ENCODE measurements at regions not wholly inside any gene's neighbourhood (a gene's known extent, or its start where the extent isn't known, plus 50 kb on each side); places are given as distances from the start of the nearest gene placed in this dataset.

DNA sequence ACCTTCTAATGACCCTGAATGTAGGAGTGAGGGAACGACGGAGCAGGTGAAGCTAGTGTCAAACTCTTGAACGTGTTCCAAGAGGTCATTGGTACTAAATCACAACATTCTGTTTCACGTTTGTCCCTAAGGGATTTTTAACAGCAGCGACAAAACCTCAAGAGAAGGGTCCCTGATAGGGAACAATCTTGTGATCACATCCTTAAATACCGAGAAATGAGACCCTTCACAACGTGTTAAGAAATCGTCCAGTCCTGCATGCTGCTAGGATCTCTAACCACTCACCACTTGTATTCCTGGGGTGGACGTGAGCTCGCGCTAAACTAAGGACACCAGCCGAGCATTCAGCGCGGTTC, 134.1 kb upstream of the KRAS start:
- no peak for DNase-seq
- TF ChIP-seq EP300 (IDR thresholded peaks at IDR 0.05) (no peak), POLR2A (IDR thresholded peaks at IDR 0.05) (peak; percentile 7)
- WGBS, 3 donors: 6 to 14% (median 8%) methylated on average over 14 of the region's 14 CpGs
- Histone ChIP-seq H3K4me3 (peak overlapping the region; percentile 83), H3K4me1 (ENCODE audit: insufficient read depth) (peaks cover 1% of the 10 kb centered on the region), H3K36me3 (no peaks in the 10 kb centered on the region), H3K27ac (peak overlapping the region; percentile 85 to 100), H3K27me3 (no peaks in the 10 kb centered on the region), H3K9me3 (no peaks in the 10 kb centered on the region)
- intact Hi-C loops (cut with DNase I): no loop called here

DNA sequence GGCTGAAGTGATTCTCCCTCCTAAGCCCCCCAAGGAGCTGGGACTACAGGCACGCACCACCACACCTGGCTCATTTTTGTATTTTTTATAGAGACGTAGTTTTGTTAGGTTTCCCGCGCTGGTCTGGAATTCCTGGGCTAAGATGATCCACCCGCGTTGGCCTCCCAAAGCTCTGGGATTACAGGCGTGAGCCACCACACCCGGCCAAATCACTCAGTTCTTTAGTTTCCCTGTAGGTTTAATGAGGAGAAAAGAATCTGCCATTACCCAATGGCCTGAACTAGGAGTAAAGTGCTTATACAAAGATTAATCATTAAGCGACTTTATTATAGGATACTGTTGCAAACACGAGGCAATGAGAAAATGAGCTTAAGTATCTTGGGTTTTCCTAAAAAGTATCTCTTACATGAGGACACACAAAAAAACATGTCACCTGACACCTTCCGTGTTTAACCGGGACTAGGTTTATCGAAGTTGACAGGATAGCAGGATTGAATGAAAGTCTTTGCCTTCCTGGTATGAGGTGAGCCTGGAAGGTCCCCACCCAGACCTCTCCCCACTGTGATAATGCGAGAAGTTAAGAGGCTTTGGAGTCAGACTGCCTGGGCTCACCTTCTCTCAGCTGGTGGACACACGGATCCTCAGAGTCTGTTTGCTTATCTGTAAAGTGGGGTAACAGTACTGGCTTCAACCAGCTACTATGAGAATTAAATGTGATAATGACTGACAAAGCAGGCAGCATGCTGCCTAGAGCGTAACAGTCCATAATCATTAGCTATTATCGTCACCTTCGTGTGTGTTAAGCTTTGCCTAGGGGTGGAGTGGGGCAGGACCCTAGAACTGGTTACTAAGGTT, 133.5 kb upstream of the KRAS start:
- intact Hi-C loops (cut with DNase I): no loop called here

DNA sequence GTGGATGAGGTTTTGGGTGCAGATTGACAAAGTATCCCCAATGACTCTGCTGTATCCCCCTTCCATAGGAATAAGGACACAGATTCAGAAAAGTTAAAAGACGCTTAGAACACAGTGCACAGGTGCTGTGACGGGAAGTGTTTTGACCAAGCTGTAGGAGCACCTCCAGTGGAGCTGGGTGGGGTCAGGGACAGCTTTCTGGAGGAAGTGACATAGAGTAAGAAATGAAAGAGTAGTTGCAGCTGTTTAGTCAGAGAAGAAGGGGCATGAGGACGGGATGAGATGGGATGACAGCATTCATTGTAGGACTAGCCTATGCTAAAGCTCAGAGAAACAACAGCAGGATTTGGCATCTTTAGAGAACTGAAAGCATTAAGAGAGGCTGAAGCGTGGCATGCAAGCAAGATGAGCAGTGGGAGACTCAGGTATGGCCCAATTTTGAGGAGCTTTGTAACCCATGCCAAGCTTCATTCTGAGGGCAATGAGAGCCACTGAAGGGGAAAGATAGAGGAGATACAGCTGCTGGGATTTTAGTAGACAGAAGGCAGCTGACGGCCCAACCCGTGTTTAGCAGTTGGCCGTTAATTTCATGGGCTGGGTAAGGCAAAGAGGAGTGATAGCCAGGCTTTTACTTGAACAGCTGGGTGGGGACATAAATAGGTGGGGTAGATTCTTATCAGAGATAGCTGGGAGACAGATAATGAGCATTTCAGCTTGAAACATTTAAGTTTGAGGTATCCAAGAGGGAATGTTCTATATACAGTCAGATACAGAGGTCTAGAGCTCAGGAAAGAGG, 131.8 kb upstream of the KRAS start:
- Histone ChIP-seq H3K4me3 (no peak overlapping the region), H3K9me3 (no peaks in the 10 kb centered on the region), H3K4me1 (ENCODE audit: insufficient read depth) (peaks cover 1% of the 10 kb centered on the region), H3K27me3 (no peaks in the 10 kb centered on the region), H3K36me3 (no peaks in the 10 kb centered on the region), H3K27ac (no peak overlapping the region)
- no peak for DNase-seq
- intact Hi-C loops (cut with DNase I): no loop called here
- 76 to 79% (median 78%) methylated on average over 7 of the region's 7 CpGs for WGBS, 3 donors
- TF ChIP-seq POLR2A (IDR thresholded peaks at IDR 0.05): no peak
- TF ChIP-seq EP300 (IDR thresholded peaks at IDR 0.05): no peak
- TF ChIP-seq, protein P1, sequence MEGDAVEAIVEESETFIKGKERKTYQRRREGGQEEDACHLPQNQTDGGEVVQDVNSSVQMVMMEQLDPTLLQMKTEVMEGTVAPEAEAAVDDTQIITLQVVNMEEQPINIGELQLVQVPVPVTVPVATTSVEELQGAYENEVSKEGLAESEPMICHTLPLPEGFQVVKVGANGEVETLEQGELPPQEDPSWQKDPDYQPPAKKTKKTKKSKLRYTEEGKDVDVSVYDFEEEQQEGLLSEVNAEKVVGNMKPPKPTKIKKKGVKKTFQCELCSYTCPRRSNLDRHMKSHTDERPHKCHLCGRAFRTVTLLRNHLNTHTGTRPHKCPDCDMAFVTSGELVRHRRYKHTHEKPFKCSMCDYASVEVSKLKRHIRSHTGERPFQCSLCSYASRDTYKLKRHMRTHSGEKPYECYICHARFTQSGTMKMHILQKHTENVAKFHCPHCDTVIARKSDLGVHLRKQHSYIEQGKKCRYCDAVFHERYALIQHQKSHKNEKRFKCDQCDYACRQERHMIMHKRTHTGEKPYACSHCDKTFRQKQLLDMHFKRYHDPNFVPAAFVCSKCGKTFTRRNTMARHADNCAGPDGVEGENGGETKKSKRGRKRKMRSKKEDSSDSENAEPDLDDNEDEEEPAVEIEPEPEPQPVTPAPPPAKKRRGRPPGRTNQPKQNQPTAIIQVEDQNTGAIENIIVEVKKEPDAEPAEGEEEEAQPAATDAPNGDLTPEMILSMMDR (IDR thresholded peaks at IDR 0.05): no peak

More for the DNA sequence above, 133.5 kb upstream of the KRAS start:
- no peak for DNase-seq
- H3K9me3 ChIP-seq: no peaks in the 10 kb centered on the region
- no peaks in the 10 kb centered on the region for H3K36me3 ChIP-seq
- TF ChIP-seq, protein P1 (IDR thresholded peaks at IDR 0.05): no peak
- TF ChIP-seq POLR2A (IDR thresholded peaks at IDR 0.05) (no peak), EP300 (IDR thresholded peaks at IDR 0.05) (no peak)
- peak overlapping the region; percentile 85 to 100 for H3K27ac ChIP-seq
- H3K4me1 ChIP-seq (ENCODE audit: insufficient read depth): peaks cover 1% of the 10 kb centered on the region
- H3K4me3 ChIP-seq: peak overlapping the region; percentile 83
- 87 to 90% (median 87%) methylated on average over 18 of the region's 18 CpGs for WGBS, 3 donors
- H3K27me3 ChIP-seq: no peaks in the 10 kb centered on the region

DNA sequence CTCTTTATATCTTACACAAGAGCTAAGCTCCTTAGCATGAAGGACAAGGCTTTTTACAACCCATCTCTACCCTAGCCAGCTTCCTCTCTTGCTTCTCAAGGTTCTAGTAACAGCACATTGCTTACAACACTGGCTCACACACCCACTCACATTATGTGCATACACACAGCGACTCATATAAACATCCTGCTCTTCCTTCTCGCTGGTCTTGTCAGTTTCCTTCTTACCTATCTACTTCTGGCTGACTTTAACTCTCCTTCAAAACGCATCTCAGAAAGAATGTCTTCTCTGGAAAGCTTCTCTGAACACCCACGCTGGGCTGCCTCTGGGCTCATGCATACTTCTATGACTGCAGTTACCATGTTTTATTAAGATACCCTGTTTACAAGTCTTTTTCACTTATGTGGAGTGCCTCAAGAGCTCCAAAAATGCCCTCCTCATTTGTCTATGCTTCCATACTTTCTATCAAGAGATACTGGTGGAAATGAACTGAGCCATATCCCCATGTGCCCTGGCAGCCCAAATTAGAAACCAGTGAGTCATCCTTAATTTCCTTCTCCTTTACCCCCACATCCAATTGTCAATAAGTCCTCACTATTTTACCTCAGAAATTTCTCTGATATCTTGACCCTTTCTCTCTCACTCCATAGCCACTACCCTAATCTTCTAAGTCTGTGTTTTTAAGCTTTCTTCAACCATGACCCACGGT, 126.9 kb upstream of the KRAS start:
- H3K27me3 ChIP-seq: no peaks in the 10 kb centered on the region
- 35 to 52% (median 45%) methylated on average over 5 of the region's 5 CpGs for WGBS, 3 donors
- H3K4me3 ChIP-seq: no peak overlapping the region
- no peaks in the 10 kb centered on the region for H3K4me1 ChIP-seq (ENCODE audit: insufficient read depth)
- TF ChIP-seq EP300 (IDR thresholded peaks at IDR 0.05): no peak
- TF ChIP-seq, protein P1 (IDR thresholded peaks at IDR 0.05): no peak
- no peak for TF ChIP-seq POLR2A (IDR thresholded peaks at IDR 0.05)
- no peak for DNase-seq
- no peaks in the 10 kb centered on the region for H3K36me3 ChIP-seq
- intact Hi-C loops (cut with DNase I): no loop called here
- H3K27ac ChIP-seq: no peak overlapping the region
- H3K9me3 ChIP-seq: no peaks in the 10 kb centered on the region

Measured in ovary (tissue), 7 donors.